ENCODE measurements at regions not wholly inside any gene's neighbourhood (a gene's known extent, or its start where the extent isn't known, plus 50 kb on each side); places are given as distances from the start of the nearest gene placed in this dataset.

GRCh38 chr7:115269486-115269885, 347.6 kb downstream of the MDFIC start:
- Histone ChIP-seq H3K4me1 (ENCODE audit: control insufficient read depth in 2 of 3, insufficient read depth in 2 of 3, low read depth in 1 of 3, low read length in 3 of 3) (no peaks in the 10 kb centered on the region), H3K9me3 (ENCODE audit: control insufficient read depth in 2 of 3, insufficient read depth in 1 of 3, low read length in 3 of 3) (no peaks in the 10 kb centered on the region), H3K36me3 (ENCODE audit: control insufficient read depth in 2 of 3, insufficient read depth in 3 of 3, low read length in 3 of 3) (no peaks in the 10 kb centered on the region), H3K4me3 (ENCODE audit: low read length in 3 of 3) (no peak overlapping the region), H3K27ac (ENCODE audit: low read depth in 2 of 2, low read length in 2 of 2) (no peak overlapping the region), H3K9ac (ENCODE audit: low read length in 3 of 3) (no peak overlapping the region), H3K27me3 (ENCODE audit: control insufficient read depth, insufficient read depth, low read length) (no peaks in the 10 kb centered on the region)
- no peak for FAIRE-seq
- DNase-seq, result no peak
- TF ChIP-seq CTCF (IDR thresholded peaks at IDR 0.05; ENCODE audit: borderline replicate concordance, extremely low read depth, insufficient read depth), result no peak
- intact Hi-C loops (cut with DNase I), result no loop called here

GRCh38 chr7:115267503-115267902, 345.6 kb downstream of the MDFIC start:
- Histone ChIP-seq H3K27ac (ENCODE audit: low read depth in 2 of 2, low read length in 2 of 2) (no peak overlapping the region), H3K4me3 (ENCODE audit: low read length in 3 of 3) (no peak overlapping the region), H3K4me1 (ENCODE audit: control insufficient read depth in 2 of 3, insufficient read depth in 2 of 3, low read depth in 1 of 3, low read length in 3 of 3) (no peaks in the 10 kb centered on the region), H3K27me3 (ENCODE audit: control insufficient read depth, insufficient read depth, low read length) (no peaks in the 10 kb centered on the region), H3K9ac (ENCODE audit: low read length in 3 of 3) (no peak overlapping the region), H3K9me3 (ENCODE audit: control insufficient read depth in 2 of 3, insufficient read depth in 1 of 3, low read length in 3 of 3) (no peaks in the 10 kb centered on the region), H3K36me3 (ENCODE audit: control insufficient read depth in 2 of 3, insufficient read depth in 3 of 3, low read length in 3 of 3) (no peaks in the 10 kb centered on the region)
- intact Hi-C loops (cut with DNase I), result no loop called here
- FAIRE-seq (no peak), DNase-seq (no peak)
- TF ChIP-seq CTCF (IDR thresholded peaks at IDR 0.05; ENCODE audit: borderline replicate concordance, extremely low read depth, insufficient read depth), result no peak

GRCh38 chr7:115260381-115260780, 338.5 kb downstream of the MDFIC start:
- intact Hi-C loops (cut with DNase I), result no loop called here
- Histone ChIP-seq H3K27ac (ENCODE audit: low read depth in 2 of 2, low read length in 2 of 2) (no peak overlapping the region), H3K4me1 (ENCODE audit: control insufficient read depth in 2 of 3, insufficient read depth in 2 of 3, low read depth in 1 of 3, low read length in 3 of 3) (no peaks in the 10 kb centered on the region), H3K36me3 (ENCODE audit: control insufficient read depth in 2 of 3, insufficient read depth in 3 of 3, low read length in 3 of 3) (no peaks in the 10 kb centered on the region), H3K9ac (ENCODE audit: low read length in 3 of 3) (no peak overlapping the region), H3K9me3 (ENCODE audit: control insufficient read depth in 2 of 3, insufficient read depth in 1 of 3, low read length in 3 of 3) (no peaks in the 10 kb centered on the region), H3K27me3 (ENCODE audit: control insufficient read depth, insufficient read depth, low read length) (no peaks in the 10 kb centered on the region), H3K4me3 (ENCODE audit: low read length in 3 of 3) (no peak overlapping the region)
- no peak for TF ChIP-seq CTCF (IDR thresholded peaks at IDR 0.05; ENCODE audit: borderline replicate concordance, extremely low read depth, insufficient read depth)
- no peak for DNase-seq
- FAIRE-seq, result no peak

- DNase-seq (no peak), FAIRE-seq (no peak)
- Histone ChIP-seq H3K9me3 (ENCODE audit: control insufficient read depth in 2 of 3, insufficient read depth in 1 of 3, low read length in 3 of 3) (no peaks in the 10 kb centered on the region), H3K36me3 (ENCODE audit: control insufficient read depth in 2 of 3, insufficient read depth in 3 of 3, low read length in 3 of 3) (no peaks in the 10 kb centered on the region), H3K27ac (ENCODE audit: low read depth in 2 of 2, low read length in 2 of 2) (no peak overlapping the region), H3K9ac (ENCODE audit: low read length in 3 of 3) (no peak overlapping the region), H3K4me3 (ENCODE audit: low read length in 3 of 3) (no peak overlapping the region), H3K4me1 (ENCODE audit: control insufficient read depth in 2 of 3, insufficient read depth in 2 of 3, low read depth in 1 of 3, low read length in 3 of 3) (no peaks in the 10 kb centered on the region), H3K27me3 (ENCODE audit: control insufficient read depth, insufficient read depth, low read length) (no peaks in the 10 kb centered on the region)
- TF ChIP-seq CTCF (IDR thresholded peaks at IDR 0.05; ENCODE audit: borderline replicate concordance, extremely low read depth, insufficient read depth), result no peak
- intact Hi-C loops (cut with DNase I), result no loop called here
These were observed 330.6 kb downstream of the MDFIC start for GRCh38 chr7:115252461-115252860.
